ENCODE measurements at regions not wholly inside any gene's neighbourhood (a gene's known extent, or its start where the extent isn't known, plus 50 kb on each side); places are given as distances from the start of the nearest gene placed in this dataset.

GRCh38 chr6:144657691-144658090 is 372.6 kb downstream of the UTRN start:
- no peak for TF ChIP-seq CTCF (IDR thresholded peaks at IDR 0.05)
- no peak for TF ChIP-seq POLR2AphosphoS5 (IDR thresholded peaks at IDR 0.05)
- TF ChIP-seq EP300 (IDR thresholded peaks at IDR 0.05): no peak

All from gastroesophageal sphincter (tissue), 3 donors.